ENCODE measurements at regions not wholly inside any gene's neighbourhood (a gene's known extent, or its start where the extent isn't known, plus 50 kb on each side); places are given as distances from the start of the nearest gene placed in this dataset.

- no peak for DNase-seq (ENCODE audit: low read depth in 2 of 2)
These were observed 441.9 kb downstream of the ZIC1 start for GRCh38 chr3:147851062-147851461.

GRCh38 chr3:147854542-147854941 is 445.4 kb downstream of the ZIC1 start:
- no peak for DNase-seq (ENCODE audit: low read depth in 2 of 2)

- DNase-seq (ENCODE audit: low read depth in 2 of 2), result no peak
These were observed 455.7 kb downstream of the ZIC1 start for GRCh38 chr3:147864754-147865354.

GRCh38 chr3:147866561-147866960 is 457.4 kb downstream of the ZIC1 start:
- DNase-seq (ENCODE audit: low read depth in 2 of 2), result no peak

- no peak for DNase-seq (ENCODE audit: low read depth in 2 of 2)
These were observed 463.4 kb downstream of the ZIC1 start for GRCh38 chr3:147872568-147872967.

- DNase-seq (ENCODE audit: low read depth in 2 of 2), result peak in 1 of 2 experiments; percentile 0
These were observed 466.3 kb downstream of the ZIC1 start for GRCh38 chr3:147875498-147875897.

- DNase-seq (ENCODE audit: low read depth in 2 of 2), result no peak
These were observed 472.8 kb downstream of the ZIC1 start for GRCh38 chr3:147881933-147882332.

- no peak for DNase-seq (ENCODE audit: low read depth in 2 of 2)
These were observed 477.7 kb downstream of the ZIC1 start for GRCh38 chr3:147886879-147887278.

- DNase-seq (ENCODE audit: low read depth in 2 of 2), result no peak
These were observed 478.6 kb downstream of the ZIC1 start for GRCh38 chr3:147887797-147888196.

GRCh38 chr3:147890114-147890513 is 480.9 kb downstream of the ZIC1 start:
- no peak for DNase-seq (ENCODE audit: low read depth in 2 of 2)

- no peak for DNase-seq (ENCODE audit: low read depth in 2 of 2)
These were observed 486.3 kb downstream of the ZIC1 start for GRCh38 chr3:147895509-147895908.

- no peak for DNase-seq (ENCODE audit: low read depth in 2 of 2)
These were observed 491.7 kb downstream of the ZIC1 start for GRCh38 chr3:147900851-147901250.

- no peak for DNase-seq (ENCODE audit: low read depth in 2 of 2)
These were observed 493.9 kb downstream of the ZIC1 start for GRCh38 chr3:147903026-147903425.

GRCh38 chr3:147904421-147904820 is 495.3 kb downstream of the ZIC1 start:
- DNase-seq (ENCODE audit: low read depth in 2 of 2), result no peak

GRCh38 chr3:147906285-147906684 is 497.1 kb downstream of the ZIC1 start:
- no peak for DNase-seq (ENCODE audit: low read depth in 2 of 2)

GRCh38 chr3:147914532-147914931 is 505.4 kb downstream of the ZIC1 start:
- no peak for DNase-seq (ENCODE audit: low read depth in 2 of 2)

- no peak for DNase-seq (ENCODE audit: low read depth in 2 of 2)
These were observed 505.9 kb downstream of the ZIC1 start for GRCh38 chr3:147915057-147915456.

GRCh38 chr3:147919496-147919895 is 510.3 kb downstream of the ZIC1 start:
- DNase-seq (ENCODE audit: low read depth in 2 of 2), result no peak

GRCh38 chr3:147921051-147921450 is 511.9 kb downstream of the ZIC1 start:
- peak; percentile 33 to 37 for DNase-seq (ENCODE audit: low read depth in 2 of 2)

GRCh38 chr3:147924755-147925154 is 515.6 kb downstream of the ZIC1 start:
- no peak for DNase-seq (ENCODE audit: low read depth in 2 of 2)

- DNase-seq (ENCODE audit: low read depth in 2 of 2), result no peak
These were observed 516.1 kb downstream of the ZIC1 start for GRCh38 chr3:147925272-147925671.

GRCh38 chr3:147930232-147930807 is 521.2 kb downstream of the ZIC1 start:
- DNase-seq (ENCODE audit: low read depth in 2 of 2), result no peak

GRCh38 chr3:147934451-147935180 is 525.5 kb downstream of the ZIC1 start:
- no peak for DNase-seq (ENCODE audit: low read depth in 2 of 2)

Measured in fibroblast of skin of left biceps (primary cell).